MM.1S (cell line): ENCODE measurements at regions not wholly inside any gene's neighbourhood (a gene's known extent, or its start where the extent isn't known, plus 50 kb on each side); places are given as distances from the start of the nearest gene placed in this dataset.

ENCODE experiments used
- EZH2 ChIP-seq: fragments of 300-600 bp; sonication (generic); optimal IDR thresholded peaks from 2 replicates; pipeline ENCODE3; 2017; ENCODE audit warnings: low read depth, mild to moderate bottlenecking, antibody characterized with exemption, low read length, mixed read lengths
- EZH2phosphoT487 ChIP-seq: fragments of 300-600 bp; sonication (generic); IDR thresholded peaks from 2 replicates; pipeline ENCODE4 v1.6.1; 2018; ENCODE audit warnings: antibody characterized with exemption, low read length
- TF ChIP-seq, protein P1 (sequence below): fragments of 300-600 bp; sonication (generic); IDR thresholded peaks from 2 replicates; pipeline ENCODE4 v1.5.1; 2016; ENCODE audit warnings: antibody characterized with exemption, low read length, mixed read lengths

- TF ChIP-seq, protein P1, sequence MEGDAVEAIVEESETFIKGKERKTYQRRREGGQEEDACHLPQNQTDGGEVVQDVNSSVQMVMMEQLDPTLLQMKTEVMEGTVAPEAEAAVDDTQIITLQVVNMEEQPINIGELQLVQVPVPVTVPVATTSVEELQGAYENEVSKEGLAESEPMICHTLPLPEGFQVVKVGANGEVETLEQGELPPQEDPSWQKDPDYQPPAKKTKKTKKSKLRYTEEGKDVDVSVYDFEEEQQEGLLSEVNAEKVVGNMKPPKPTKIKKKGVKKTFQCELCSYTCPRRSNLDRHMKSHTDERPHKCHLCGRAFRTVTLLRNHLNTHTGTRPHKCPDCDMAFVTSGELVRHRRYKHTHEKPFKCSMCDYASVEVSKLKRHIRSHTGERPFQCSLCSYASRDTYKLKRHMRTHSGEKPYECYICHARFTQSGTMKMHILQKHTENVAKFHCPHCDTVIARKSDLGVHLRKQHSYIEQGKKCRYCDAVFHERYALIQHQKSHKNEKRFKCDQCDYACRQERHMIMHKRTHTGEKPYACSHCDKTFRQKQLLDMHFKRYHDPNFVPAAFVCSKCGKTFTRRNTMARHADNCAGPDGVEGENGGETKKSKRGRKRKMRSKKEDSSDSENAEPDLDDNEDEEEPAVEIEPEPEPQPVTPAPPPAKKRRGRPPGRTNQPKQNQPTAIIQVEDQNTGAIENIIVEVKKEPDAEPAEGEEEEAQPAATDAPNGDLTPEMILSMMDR, result no peak
- TF ChIP-seq EZH2phosphoT487 (no peak), EZH2 (no peak)
Observed at GRCh38 chr5:3225201-3225960, 370.3 kb upstream of the IRX1 start.
